ENCODE measurements at regions not wholly inside any gene's neighbourhood (a gene's known extent, or its start where the extent isn't known, plus 50 kb on each side); places are given as distances from the start of the nearest gene placed in this dataset.
"Not testable (repeated sequence)": the region's sequence is repeated elsewhere in the genome, so short reads cannot be mapped to it uniquely, and the experiment has no call there.

- TF ChIP-seq CBFB (CRISPR knock-in tag; IDR thresholded peaks at IDR 0.05; ENCODE audit: low read depth); ZNF416 (CRISPR knock-in tag; IDR thresholded peaks at IDR 0.05); CTCF (IDR thresholded peaks at IDR 0.05); ATF2 (CRISPR knock-in tag; IDR thresholded peaks at IDR 0.05; ENCODE audit: borderline replicate concordance, low read depth); TEAD1 (CRISPR knock-in tag; IDR thresholded peaks at IDR 0.05); AR (CRISPR knock-in tag; IDR thresholded peaks at IDR 0.05): not testable (repeated sequence)
Observed at GRCh38 chr16:16742573-16742972, 363.6 kb downstream of the NPIPA7 start.

All from WTC11 (cell line).